Left lobe of liver (tissue), 2 donors: ENCODE measurements at regions not wholly inside any gene's neighbourhood (a gene's known extent, or its start where the extent isn't known, plus 50 kb on each side); places are given as distances from the start of the nearest gene placed in this dataset.
A peak's percentile ranks its signal among the peaks of the same experiment; 100 is the strongest.
"Not testable (repeated sequence)": the region's sequence is repeated elsewhere in the genome, so short reads cannot be mapped to it uniquely, and the experiment has no call there.

Experiments used
- ATAC-seq: fragments of 200-7000 bp; cut with Tn5 transposase; one replicate; pipeline ENCODE4 v1.9.1; 2020; ENCODE audit warnings: mild to moderate bottlenecking, moderate library complexity
- DNase-seq: peaks from one replicate; pipeline ENCODE4 v3.0.0-alpha.2; 2020; ENCODE audit warnings: low spot score
- donor health status: DM: no; HTN: no; CAD: no; lungs with moderate emphysema.
- donor health status: DM: no; HTN: yes; CAD: no.

- DNase-seq = no peak
- ATAC-seq = no peak
Observed at GRCh38 chr10:126722726-126723125, 52.2 kb upstream of the C10orf90 start.

DNA sequence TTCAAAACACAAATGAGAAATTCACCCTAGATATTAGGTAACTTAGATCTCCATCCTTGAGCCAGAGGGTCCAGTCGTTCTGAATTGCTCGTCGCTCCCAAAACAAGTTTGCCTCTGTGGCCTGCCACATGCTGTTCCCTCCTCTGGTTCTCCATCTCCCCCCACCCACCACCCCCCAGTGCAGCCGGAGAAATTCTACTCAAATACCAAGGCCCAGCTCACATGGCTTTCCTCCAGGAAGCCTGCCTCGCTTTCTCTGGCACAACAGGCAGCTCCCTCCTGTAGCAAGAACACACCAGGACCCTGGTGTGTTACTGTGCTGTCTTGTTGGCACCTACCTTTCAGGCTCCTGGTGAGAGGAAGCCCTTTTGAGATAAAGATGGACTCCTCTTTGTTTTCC, 52.7 kb upstream of the C10orf90 start:
- ATAC-seq (no peak), DNase-seq (no peak)

DNA sequence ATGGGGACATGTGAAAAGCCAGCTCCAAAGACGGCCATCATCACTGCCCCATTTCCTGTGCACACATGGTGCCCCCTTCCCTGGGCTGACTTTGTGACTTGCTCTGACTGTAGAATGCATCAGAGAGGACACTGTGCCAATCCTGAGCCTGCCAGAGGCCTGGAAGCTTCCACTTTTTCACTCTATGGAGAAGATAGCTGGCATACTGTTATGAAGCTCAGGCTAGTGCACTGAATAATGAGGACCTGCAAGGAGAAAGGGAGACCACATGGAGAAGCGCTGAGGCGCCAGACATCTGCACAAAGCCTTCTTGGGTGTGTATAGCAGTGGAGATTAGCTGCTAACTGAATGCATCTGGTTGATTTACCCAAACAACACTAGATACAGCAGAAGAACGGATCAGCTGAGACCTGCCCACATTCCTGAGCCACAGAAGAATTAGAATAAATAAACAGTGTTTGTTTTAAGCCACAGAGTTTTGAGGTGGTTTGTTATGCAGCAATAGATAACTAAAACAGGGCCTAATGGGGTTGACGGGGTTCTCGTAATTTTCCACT, 58.9 kb upstream of the C10orf90 start:
- ATAC-seq = no peak
- DNase-seq = no peak

DNA sequence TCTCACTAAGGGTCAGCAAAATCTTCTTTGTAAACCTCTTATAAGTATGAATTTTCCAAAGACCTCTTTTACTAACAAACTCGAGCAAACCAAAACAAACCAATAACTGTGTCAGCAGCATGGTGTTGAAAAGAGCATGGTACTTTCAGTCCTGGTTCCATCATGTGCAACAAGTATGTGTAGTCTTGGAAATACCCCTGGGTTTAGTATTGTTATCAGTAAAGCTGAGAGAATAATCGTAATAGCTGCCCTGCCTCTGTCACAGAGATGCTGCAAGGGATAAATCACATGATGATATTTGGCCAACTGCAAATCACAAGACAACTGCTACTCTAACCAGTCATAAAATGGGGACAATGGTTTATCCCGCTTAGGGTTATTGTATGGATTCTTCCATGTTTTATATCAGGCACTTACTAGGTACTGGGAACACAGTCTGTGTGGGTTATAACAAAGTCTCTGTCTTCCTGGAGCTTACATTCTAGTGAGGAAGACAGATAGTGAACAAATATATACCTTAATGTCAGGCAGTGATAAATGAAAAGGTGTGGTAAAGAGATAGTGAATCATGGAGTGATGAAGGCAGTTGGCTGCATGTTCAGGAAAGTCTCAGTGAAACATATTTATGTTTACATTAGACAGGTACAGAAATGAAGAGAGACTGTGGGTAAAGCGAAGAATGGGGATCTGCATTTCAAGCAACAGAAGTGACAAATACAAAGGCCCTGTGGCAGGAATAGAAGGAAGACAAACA, 60.5 kb upstream of the C10orf90 start:
- no peak for ATAC-seq
- no peak for DNase-seq

DNA sequence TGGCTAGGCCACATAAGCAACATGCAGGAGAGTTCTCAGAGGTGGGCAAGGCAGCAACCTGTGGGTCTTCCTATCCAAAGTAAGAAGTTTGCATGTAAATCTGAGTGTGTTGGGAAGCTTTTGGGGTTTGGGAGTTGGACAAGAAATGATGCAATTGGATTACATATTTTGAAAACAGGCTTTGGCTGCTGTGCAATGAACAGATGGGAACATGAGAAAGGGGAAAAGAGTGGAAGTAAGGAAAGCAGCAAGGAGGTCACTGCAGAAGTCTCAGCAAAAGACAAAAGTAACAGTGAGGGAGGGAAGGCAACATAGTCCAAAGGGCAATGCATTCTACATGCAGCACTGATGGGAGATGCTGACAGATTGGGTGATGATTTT, 61.1 kb upstream of the C10orf90 start:
- no peak for DNase-seq
- no peak for ATAC-seq

GRCh38 chr10:126732308-126732707, 61.8 kb upstream of the C10orf90 start:
- DNase-seq = no peak

DNA sequence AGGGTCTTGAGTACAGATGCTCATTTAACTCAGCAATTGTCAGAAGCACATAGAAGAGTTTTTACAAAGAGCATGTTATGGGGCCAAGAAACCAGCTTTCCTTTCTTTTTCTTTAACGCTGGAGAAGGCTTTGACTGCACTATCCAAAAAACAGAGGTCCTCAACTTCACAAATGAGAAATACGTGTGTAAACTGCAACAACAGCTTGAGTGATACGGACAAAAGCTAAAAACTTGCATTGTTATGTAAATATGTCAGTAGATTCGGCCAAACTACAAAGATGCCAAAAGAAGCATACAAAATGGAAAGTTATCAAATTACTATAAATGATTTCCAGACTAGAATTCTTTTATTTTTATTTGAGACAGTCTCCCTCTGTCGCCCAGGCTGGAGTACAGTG, 62.4 kb upstream of the C10orf90 start:
- no peak for DNase-seq
- ATAC-seq = no peak

More at GRCh38 chr10:126732308-126732707, 61.8 kb upstream of the C10orf90 start:
- no peak for ATAC-seq

DNA sequence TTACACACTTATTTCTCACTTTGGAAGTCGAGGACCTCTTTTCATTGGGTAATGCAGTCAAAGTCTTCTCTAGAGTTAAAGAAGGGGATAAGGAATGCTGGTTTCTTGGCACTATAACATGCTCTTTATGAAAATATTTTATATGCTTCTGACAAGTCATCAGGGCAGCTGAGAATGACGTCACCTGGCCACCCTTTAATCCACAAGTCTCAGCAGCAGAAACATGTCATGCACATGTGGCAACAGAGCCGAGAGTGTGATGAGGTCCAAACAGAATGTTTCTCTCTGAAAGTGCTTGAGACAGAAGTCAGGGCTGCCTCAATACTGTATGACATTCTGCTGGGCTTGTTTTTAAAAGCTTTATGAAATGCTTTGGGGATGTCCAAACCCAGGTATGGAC, 63.5 kb upstream of the C10orf90 start:
- ATAC-seq = no peak

DNA sequence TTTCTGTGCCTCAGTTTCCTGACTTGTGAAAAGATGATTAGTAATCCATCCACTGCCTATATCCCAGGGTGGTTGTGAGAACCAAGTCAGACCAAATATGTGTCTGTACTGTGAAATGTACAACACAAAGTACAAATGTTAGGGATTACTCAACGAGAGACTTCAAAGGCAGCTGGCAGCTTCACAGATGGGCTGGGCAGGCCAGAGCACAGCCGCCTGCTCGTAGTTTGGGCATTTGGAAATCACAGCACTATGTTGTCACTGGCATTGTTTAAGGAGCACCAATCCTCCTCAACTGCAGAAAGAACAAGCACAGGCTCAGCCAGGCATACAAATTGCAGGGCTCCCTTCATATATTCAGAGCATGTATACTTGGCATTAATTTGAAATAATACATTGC, 64.5 kb upstream of the C10orf90 start:
- DNase-seq (peak; percentile 72), ATAC-seq (peak; percentile 97)

More for the DNA sequence above, 63.5 kb upstream of the C10orf90 start:
- no peak for DNase-seq

GRCh38 chr10:126736142-126736541, 65.6 kb upstream of the C10orf90 start:
- no peak for ATAC-seq
- no peak for DNase-seq

DNA sequence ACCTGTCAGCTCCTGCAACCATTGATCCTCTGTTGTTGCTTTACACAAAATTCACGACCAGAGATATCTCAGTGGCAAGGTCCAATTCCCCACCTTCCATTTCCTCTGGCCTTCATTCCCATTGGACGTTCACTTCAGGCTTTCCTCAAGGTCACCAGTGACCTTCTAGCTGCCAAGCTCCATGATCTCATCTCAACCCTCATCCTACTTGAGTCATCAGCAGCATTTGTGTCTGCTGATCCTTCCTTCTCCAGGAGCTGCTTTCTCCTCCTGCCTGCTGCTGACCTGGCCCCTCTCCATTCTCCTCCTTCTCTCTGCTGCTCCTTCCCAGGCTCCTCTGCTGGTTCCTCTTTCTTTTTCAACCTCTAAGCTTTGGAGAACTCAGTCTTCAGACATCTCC, 66.2 kb upstream of the C10orf90 start:
- DNase-seq (no peak), ATAC-seq (no peak)

GRCh38 chr10:126738001-126738400, 67.5 kb upstream of the C10orf90 start:
- ATAC-seq = no peak
- no peak for DNase-seq

GRCh38 chr10:126744571-126744970, 74.1 kb upstream of the C10orf90 start:
- ATAC-seq = no peak

DNA sequence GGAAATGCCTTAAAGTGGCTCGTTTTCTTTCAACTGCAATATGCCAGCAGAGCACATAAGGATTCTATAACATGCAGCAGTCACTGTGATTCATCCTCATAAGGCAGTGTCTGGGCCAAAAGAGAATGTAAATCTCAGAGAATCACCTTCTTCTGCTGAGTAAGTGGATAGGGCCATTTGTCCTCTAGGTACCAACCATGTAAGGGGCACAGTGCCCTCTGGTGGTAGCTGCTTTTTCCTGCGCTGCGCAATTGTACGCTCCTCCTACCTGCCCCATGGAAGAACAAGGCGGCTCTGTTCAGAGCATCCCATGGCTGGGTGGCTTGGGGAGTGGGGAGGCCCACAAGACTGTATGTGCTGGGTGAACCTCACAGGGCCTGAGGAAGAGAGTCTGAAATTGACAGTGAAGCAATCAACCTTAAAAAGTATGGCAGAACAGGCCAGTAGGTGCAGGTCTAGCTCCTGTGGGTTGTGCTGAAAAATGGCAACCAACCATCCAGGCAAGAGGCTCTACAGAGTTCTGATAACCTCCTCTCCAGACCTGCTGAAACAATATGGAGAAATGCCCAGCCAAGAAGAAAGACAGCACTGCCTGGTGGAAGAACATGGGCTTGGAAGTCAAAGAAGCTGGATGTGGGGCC, 78.6 kb upstream of the C10orf90 start:
- peak; percentile 71 for DNase-seq
- ATAC-seq = peak; percentile 100

More at GRCh38 chr10:126744571-126744970, 74.1 kb upstream of the C10orf90 start:
- no peak for DNase-seq

DNA sequence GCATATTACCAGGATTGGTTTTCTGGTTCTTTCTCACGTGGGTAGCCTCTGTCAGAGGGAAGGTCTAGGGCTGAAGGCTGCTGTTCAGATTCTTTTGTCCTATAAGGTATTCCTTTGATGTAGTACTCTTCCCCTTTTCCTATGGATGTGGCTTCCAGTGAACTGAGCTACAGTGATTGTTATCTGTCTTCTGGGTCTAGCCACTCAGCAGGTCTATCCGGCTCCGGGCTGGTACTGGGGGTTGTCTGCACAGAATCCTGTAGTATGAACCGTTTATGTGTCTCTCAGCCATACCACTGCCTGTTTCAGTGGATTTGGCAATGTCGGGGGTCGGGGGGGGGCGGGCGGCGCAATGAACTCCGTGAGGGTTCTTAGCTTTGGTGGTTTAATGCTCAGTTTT, 84.5 kb upstream of the C10orf90 start:
- no peak for ATAC-seq
- no peak for DNase-seq

DNA sequence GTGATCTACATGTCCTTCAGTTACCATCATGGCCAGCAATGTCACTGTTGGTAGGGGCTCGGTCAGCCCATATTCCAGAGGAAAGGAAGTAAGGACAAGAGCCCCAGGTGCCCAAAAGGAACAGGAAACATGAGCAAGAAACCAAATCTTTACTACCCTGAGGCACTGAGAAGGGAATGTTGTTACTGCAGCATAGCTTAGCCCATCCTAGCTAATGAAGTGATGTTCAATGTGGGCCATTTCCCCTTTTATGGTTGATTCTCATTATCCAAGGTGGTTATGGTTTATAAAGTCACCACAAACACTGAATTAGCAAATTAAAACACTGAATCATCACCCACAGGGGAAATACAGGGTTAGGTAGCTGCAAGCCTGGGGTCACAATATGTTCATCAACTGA, 88.4 kb upstream of the C10orf90 start:
- DNase-seq = no peak
- no peak for ATAC-seq

GRCh38 chr10:126759531-126759930, 89.0 kb upstream of the C10orf90 start:
- DNase-seq = no peak
- no peak for ATAC-seq

DNA sequence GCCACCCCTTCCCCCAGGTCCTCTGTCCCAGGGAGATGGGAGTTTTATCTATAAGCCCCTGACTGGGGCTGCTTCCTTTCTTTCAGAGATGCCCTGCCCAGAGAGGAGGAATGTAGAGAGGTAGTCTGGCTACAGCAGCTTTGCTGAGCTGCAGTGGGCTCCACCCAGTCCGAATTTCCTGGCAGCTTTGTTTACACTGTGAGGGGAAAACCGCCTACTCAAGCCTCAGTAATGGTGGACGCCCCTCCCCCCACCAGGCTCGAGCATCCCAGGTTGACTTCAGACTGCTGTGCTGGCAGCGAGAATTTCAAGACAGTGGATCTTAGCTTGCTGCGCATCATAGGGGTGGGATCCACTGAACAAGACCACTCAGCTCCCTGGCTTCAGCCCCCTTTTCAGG, 96.2 kb upstream of the C10orf90 start:
- ATAC-seq, DNase-seq: not testable (repeated sequence)

- ATAC-seq = no peak
- DNase-seq = no peak
Observed at GRCh38 chr10:126770809-126771208, 100.3 kb upstream of the C10orf90 start.

GRCh38 chr10:126776168-126776567, 105.7 kb upstream of the C10orf90 start:
- DNase-seq (no peak), ATAC-seq (no peak)

- DNase-seq (no peak), ATAC-seq (no peak)
Observed at GRCh38 chr10:126777714-126778113, 107.2 kb upstream of the C10orf90 start.
